GM23338 (cell line): ENCODE measurements at regions not wholly inside any gene's neighbourhood (a gene's known extent, or its start where the extent isn't known, plus 50 kb on each side); places are given as distances from the start of the nearest gene placed in this dataset.

Experiments used
- ATAC-seq: fragments of 200-7000 bp; cut with Tn5 transposase; 3 replicates; pipeline ENCODE4 v1.9.1; 2020
- DNase-seq: peaks from one replicate; pipeline ENCODE4 v3.0.0-alpha.2; 2015; ENCODE audit warnings: low spot score
- H2AFZ ChIP-seq: fragments of 200-600 bp; sonication (generic); 2 replicates; pipeline ENCODE4 v1.8.0; 2016; ENCODE audit warnings: antibody characterized with exemption, mild to moderate bottlenecking, moderate library complexity
- H3F3A ChIP-seq: fragments of 200-600 bp; sonication (generic); replicated peaks from 2 replicates; pipeline ENCODE4 v1.8.0; 2017; ENCODE audit warnings: antibody characterized with exemption, mixed run types, low read depth
- H3K27ac ChIP-seq: fragments of 200-600 bp; sonication (generic); 2 replicates; pipeline ENCODE4 v1.6.1; 2016; ENCODE audit warnings: low read depth
- H3K27me3 ChIP-seq: fragments of 200-600 bp; sonication (generic); 2 replicates; pipeline ENCODE4 v1.8.0; 2016; ENCODE audit warnings: mild to moderate bottlenecking, mixed run types, moderate library complexity; ENCODE audit not compliant: insufficient read depth
- H3K36me3 ChIP-seq: fragments of 200-600 bp; sonication (generic); 2 replicates; pipeline ENCODE4 v1.8.0; 2016; ENCODE audit warnings: mild to moderate bottlenecking; ENCODE audit not compliant: insufficient read depth
- H3K4me1 ChIP-seq: fragments of 200-600 bp; sonication (generic); 2 replicates; pipeline ENCODE4 v1.8.0; 2016; ENCODE audit warnings: mild to moderate bottlenecking, moderate library complexity; ENCODE audit not compliant: insufficient read depth
- H3K4me2 ChIP-seq: fragments of 200-600 bp; sonication (generic); 2 replicates; pipeline ENCODE4 v1.7.1; 2017; ENCODE audit warnings: mixed run types
- H3K4me3 ChIP-seq: fragments of 200-600 bp; sonication (generic); 2 replicates; pipeline ENCODE4 v1.6.1; 2016; ENCODE audit warnings: mixed run types
- H3K79me2 ChIP-seq: fragments of 200-600 bp; sonication (generic); replicated peaks from 2 replicates; pipeline ENCODE4 v1.8.0; 2017; ENCODE audit warnings: mild to moderate bottlenecking; ENCODE audit not compliant: insufficient read depth
- H3K9me2 ChIP-seq: fragments of 200-600 bp; sonication (generic); 2 replicates; pipeline ENCODE4 v1.8.0; 2017; ENCODE audit not compliant: insufficient read depth
- H4K20me1 ChIP-seq: fragments of 200-600 bp; sonication (generic); replicated peaks from 2 replicates; pipeline ENCODE4 v1.8.0; 2017; ENCODE audit warnings: mild to moderate bottlenecking; ENCODE audit not compliant: insufficient read depth
- H3K27ac Mint-ChIP-seq: 2 replicates; pipeline ENCODE4 v1.8.0; 2020; ENCODE audit warnings: inconsistent platforms, mild to moderate bottlenecking, moderate library complexity, mixed read lengths
- H3K27me3 Mint-ChIP-seq: 3 replicates; pipeline ENCODE4 v1.8.0; 2022; ENCODE audit warnings: low read depth, mild to moderate bottlenecking, moderate library complexity, mixed read lengths, inconsistent platforms; ENCODE audit not compliant: insufficient read depth, poor library complexity
- H3K36me3 Mint-ChIP-seq: 3 replicates; pipeline ENCODE4 v1.8.0; 2021; ENCODE audit warnings: low read depth, mild to moderate bottlenecking, inconsistent platforms, moderate library complexity, mixed read lengths
- H3K4me1 Mint-ChIP-seq: 3 replicates; pipeline ENCODE4 v1.8.0; 2020; ENCODE audit warnings: mild to moderate bottlenecking, inconsistent platforms, mixed read lengths
- H3K4me3 Mint-ChIP-seq: 3 replicates; pipeline ENCODE4 v1.8.0; 2021; ENCODE audit warnings: moderate library complexity, mild to moderate bottlenecking, inconsistent platforms, mixed read lengths
- H3K9me3 Mint-ChIP-seq: 3 replicates; pipeline ENCODE4 v1.8.0; 2020; ENCODE audit warnings: moderate library complexity, mild to moderate bottlenecking, inconsistent platforms, mixed read lengths
- CREB1 ChIP-seq: fragments of 250-450 bp; sonication (Bioruptor Pico); IDR thresholded peaks from 2 replicates; pipeline ENCODE4 v1.5.0; 2020; ENCODE audit warnings: low read depth, mild to moderate bottlenecking, moderate library complexity
- EZH2 ChIP-seq: fragments of 200-600 bp; sonication (generic); IDR thresholded peaks from one replicate; pipeline ENCODE4 v1.8.0; 2017; ENCODE audit warnings: antibody characterized with exemption, mild to moderate bottlenecking, low read depth; ENCODE audit not compliant: unreplicated experiment
- EZH2phosphoT487 ChIP-seq: fragments of 200-600 bp; sonication (generic); IDR thresholded peaks from one replicate; pipeline ENCODE4 v1.8.1; 2018; ENCODE audit warnings: antibody characterized with exemption; ENCODE audit not compliant: unreplicated experiment
- JUNB ChIP-seq: IDR thresholded peaks from one replicate; pipeline ENCODE4 v1.6.1; 2016; ENCODE audit warnings: antibody characterized with exemption; ENCODE audit not compliant: unreplicated experiment
- NANOG ChIP-seq: IDR thresholded peaks from 2 replicates; pipeline ENCODE4 v1.6.1; 2016; ENCODE audit warnings: antibody characterized with exemption, borderline replicate concordance
- POLR2AphosphoS5 ChIP-seq: IDR thresholded peaks from 2 replicates; pipeline ENCODE4 v1.6.1; 2016; ENCODE audit warnings: antibody characterized with exemption, low read depth
- STAT1 ChIP-seq: IDR thresholded peaks from one replicate; pipeline ENCODE4 v1.6.1; 2016; ENCODE audit warnings: antibody characterized with exemption; ENCODE audit not compliant: unreplicated experiment
- ZNF114 ChIP-seq: fragments of 250-450 bp; sonication (Bioruptor Pico); IDR thresholded peaks from 2 replicates; pipeline ENCODE4 v1.5.0; 2020; ENCODE audit warnings: mild to moderate bottlenecking, moderate library complexity
- ZNF331 ChIP-seq: fragments of 250-450 bp; sonication (Bioruptor Pico); IDR thresholded peaks from 2 replicates; pipeline ENCODE4 v1.5.0; 2020; ENCODE audit warnings: low read depth, mild to moderate bottlenecking, moderate library complexity
- TF ChIP-seq, protein P1 (sequence below), 2 experiments: fragments of 200-600 bp in 1 of 2; sonication (generic) in 1 of 2; conservative IDR thresholded peaks; 2 replicates each; pipeline versions ENCODE4 v1.5.1 to v1.6.1; 2016 to 2017; ENCODE audit warnings: antibody characterized with exemption in 2 of 2, low read depth in 2 of 2, mild to moderate bottlenecking in 2 of 2, moderate library complexity in 1 of 2
- TF ChIP-seq, protein P2 (sequence below): IDR thresholded peaks from one replicate; pipeline ENCODE4 v1.6.1; 2018; ENCODE audit warnings: antibody characterized with exemption; ENCODE audit not compliant: unreplicated experiment
- TF ChIP-seq, protein P3 (sequence below): fragments of 250-450 bp; sonication (Bioruptor Pico); IDR thresholded peaks from 2 replicates; pipeline ENCODE4 v1.5.0; 2020; ENCODE audit warnings: mild to moderate bottlenecking, moderate library complexity
- TF ChIP-seq, protein P4 (sequence below): IDR thresholded peaks from 2 replicates; pipeline ENCODE4 v1.6.1; 2016; ENCODE audit warnings: antibody characterized with exemption

DNA sequence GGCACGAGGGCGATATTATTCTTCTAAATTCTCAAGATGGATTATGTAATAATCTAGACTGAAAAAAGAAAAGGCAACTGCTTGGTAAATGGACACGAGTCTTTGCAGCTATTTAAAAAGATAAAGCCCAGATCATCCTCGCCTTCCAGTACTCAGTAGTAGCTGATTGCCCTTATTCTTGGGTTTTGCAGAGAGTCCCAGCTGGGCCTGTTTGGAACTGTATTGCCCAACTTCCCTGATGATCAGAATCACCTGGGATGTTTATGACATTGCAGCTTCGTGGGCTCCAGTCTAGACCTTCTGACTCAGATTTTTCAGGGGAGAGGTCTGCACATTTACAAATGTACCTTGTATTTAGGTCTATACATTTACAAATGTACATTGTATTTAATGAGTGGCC is 213.5 kb downstream of the RAB11FIP4 start:
- H3K27me3 ChIP-seq = no peaks in the 10 kb centered on the region
- no peaks in the 10 kb centered on the region for H4K20me1 ChIP-seq
- H3K36me3 ChIP-seq = no peaks in the 10 kb centered on the region
- no peak overlapping the region for H3K4me3 ChIP-seq
- Mint-ChIP-seq H3K36me3 (no peaks in the 10 kb centered on the region), H3K9me3 (no peaks in the 10 kb centered on the region; the same call in 2 of the 3 replicates), H3K4me1 (peaks cover 6% of the 10 kb centered on the region; the same call in 2 of the 3 replicates), H3K4me3 (no peak overlapping the region), H3K27me3 (no peaks in the 10 kb centered on the region), H3K27ac (no peak overlapping the region)
- H3K4me1 ChIP-seq = 0 out of 2 replicates have a peak, but pooled peaks cover 3% of the 10 kb centered on the region
- H3F3A ChIP-seq = no peaks in the 10 kb centered on the region
- no peak for DNase-seq
- no peak overlapping the region for H2AFZ ChIP-seq
- H3K9me2 ChIP-seq = peaks cover 7% of the 10 kb centered on the region; the same call in 1 of the 2 replicates
- TF ChIP-seq CREB1 (CRISPR knock-in tag) = no peak
- TF ChIP-seq EZH2phosphoT487 = no peak
- no peak for TF ChIP-seq ZNF331
- no peak for TF ChIP-seq NANOG
- TF ChIP-seq, protein P1, sequence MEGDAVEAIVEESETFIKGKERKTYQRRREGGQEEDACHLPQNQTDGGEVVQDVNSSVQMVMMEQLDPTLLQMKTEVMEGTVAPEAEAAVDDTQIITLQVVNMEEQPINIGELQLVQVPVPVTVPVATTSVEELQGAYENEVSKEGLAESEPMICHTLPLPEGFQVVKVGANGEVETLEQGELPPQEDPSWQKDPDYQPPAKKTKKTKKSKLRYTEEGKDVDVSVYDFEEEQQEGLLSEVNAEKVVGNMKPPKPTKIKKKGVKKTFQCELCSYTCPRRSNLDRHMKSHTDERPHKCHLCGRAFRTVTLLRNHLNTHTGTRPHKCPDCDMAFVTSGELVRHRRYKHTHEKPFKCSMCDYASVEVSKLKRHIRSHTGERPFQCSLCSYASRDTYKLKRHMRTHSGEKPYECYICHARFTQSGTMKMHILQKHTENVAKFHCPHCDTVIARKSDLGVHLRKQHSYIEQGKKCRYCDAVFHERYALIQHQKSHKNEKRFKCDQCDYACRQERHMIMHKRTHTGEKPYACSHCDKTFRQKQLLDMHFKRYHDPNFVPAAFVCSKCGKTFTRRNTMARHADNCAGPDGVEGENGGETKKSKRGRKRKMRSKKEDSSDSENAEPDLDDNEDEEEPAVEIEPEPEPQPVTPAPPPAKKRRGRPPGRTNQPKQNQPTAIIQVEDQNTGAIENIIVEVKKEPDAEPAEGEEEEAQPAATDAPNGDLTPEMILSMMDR (conservative IDR thresholded peaks at IDR 0.05; ENCODE audit: low read depth in 2 of 2) = no peak
- TF ChIP-seq, protein P2, sequence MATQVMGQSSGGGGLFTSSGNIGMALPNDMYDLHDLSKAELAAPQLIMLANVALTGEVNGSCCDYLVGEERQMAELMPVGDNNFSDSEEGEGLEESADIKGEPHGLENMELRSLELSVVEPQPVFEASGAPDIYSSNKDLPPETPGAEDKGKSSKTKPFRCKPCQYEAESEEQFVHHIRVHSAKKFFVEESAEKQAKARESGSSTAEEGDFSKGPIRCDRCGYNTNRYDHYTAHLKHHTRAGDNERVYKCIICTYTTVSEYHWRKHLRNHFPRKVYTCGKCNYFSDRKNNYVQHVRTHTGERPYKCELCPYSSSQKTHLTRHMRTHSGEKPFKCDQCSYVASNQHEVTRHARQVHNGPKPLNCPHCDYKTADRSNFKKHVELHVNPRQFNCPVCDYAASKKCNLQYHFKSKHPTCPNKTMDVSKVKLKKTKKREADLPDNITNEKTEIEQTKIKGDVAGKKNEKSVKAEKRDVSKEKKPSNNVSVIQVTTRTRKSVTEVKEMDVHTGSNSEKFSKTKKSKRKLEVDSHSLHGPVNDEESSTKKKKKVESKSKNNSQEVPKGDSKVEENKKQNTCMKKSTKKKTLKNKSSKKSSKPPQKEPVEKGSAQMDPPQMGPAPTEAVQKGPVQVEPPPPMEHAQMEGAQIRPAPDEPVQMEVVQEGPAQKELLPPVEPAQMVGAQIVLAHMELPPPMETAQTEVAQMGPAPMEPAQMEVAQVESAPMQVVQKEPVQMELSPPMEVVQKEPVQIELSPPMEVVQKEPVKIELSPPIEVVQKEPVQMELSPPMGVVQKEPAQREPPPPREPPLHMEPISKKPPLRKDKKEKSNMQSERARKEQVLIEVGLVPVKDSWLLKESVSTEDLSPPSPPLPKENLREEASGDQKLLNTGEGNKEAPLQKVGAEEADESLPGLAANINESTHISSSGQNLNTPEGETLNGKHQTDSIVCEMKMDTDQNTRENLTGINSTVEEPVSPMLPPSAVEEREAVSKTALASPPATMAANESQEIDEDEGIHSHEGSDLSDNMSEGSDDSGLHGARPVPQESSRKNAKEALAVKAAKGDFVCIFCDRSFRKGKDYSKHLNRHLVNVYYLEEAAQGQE = no peak
- TF ChIP-seq, protein P3, sequence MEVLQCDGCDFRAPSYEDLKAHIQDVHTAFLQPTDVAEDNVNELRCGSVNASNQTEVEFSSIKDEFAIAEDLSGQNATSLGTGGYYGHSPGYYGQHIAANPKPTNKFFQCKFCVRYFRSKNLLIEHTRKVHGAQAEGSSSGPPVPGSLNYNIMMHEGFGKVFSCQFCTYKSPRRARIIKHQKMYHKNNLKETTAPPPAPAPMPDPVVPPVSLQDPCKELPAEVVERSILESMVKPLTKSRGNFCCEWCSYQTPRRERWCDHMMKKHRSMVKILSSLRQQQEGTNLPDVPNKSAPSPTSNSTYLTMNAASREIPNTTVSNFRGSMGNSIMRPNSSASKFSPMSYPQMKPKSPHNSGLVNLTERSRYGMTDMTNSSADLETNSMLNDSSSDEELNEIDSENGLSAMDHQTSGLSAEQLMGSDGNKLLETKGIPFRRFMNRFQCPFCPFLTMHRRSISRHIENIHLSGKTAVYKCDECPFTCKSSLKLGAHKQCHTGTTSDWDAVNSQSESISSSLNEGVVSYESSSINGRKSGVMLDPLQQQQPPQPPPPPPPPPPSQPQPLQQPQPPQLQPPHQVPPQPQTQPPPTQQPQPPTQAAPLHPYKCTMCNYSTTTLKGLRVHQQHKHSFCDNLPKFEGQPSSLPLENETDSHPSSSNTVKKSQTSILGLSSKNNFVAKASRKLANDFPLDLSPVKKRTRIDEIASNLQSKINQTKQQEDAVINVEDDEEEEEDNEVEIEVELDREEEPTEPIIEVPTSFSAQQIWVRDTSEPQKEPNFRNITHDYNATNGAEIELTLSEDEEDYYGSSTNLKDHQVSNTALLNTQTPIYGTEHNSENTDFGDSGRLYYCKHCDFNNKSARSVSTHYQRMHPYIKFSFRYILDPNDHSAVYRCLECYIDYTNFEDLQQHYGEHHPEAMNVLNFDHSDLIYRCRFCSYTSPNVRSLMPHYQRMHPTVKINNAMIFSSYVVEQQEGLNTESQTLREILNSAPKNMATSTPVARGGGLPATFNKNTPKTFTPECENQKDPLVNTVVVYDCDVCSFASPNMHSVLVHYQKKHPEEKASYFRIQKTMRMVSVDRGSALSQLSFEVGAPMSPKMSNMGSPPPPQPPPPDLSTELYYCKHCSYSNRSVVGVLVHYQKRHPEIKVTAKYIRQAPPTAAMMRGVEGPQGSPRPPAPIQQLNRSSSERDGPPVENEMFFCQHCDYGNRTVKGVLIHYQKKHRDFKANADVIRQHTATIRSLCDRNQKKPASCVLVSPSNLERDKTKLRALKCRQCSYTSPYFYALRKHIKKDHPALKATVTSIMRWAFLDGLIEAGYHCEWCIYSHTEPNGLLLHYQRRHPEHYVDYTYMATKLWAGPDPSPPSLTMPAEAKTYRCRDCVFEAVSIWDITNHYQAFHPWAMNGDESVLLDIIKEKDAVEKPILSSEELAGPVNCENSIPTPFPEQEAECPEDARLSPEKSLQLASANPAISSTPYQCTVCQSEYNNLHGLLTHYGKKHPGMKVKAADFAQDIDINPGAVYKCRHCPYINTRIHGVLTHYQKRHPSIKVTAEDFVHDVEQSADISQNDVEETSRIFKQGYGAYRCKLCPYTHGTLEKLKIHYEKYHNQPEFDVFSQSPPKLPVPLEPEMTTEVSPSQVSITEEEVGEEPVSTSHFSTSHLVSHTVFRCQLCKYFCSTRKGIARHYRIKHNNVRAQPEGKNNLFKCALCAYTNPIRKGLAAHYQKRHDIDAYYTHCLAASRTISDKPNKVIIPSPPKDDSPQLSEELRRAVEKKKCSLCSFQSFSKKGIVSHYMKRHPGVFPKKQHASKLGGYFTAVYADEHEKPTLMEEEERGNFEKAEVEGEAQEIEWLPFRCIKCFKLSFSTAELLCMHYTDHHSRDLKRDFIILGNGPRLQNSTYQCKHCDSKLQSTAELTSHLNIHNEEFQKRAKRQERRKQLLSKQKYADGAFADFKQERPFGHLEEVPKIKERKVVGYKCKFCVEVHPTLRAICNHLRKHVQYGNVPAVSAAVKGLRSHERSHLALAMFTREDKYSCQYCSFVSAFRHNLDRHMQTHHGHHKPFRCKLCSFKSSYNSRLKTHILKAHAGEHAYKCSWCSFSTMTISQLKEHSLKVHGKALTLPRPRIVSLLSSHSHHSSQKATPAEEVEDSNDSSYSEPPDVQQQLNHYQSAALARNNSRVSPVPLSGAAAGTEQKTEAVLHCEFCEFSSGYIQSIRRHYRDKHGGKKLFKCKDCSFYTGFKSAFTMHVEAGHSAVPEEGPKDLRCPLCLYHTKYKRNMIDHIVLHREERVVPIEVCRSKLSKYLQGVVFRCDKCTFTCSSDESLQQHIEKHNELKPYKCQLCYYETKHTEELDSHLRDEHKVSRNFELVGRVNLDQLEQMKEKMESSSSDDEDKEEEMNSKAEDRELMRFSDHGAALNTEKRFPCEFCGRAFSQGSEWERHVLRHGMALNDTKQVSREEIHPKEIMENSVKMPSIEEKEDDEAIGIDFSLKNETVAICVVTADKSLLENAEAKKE (CRISPR knock-in tag) = no peak
- no peak for TF ChIP-seq ZNF114 (CRISPR knock-in tag)
- TF ChIP-seq, protein P4, sequence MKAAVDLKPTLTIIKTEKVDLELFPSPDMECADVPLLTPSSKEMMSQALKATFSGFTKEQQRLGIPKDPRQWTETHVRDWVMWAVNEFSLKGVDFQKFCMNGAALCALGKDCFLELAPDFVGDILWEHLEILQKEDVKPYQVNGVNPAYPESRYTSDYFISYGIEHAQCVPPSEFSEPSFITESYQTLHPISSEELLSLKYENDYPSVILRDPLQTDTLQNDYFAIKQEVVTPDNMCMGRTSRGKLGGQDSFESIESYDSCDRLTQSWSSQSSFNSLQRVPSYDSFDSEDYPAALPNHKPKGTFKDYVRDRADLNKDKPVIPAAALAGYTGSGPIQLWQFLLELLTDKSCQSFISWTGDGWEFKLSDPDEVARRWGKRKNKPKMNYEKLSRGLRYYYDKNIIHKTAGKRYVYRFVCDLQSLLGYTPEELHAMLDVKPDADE = no peak
- TF ChIP-seq POLR2AphosphoS5 = no peak
- no peak for TF ChIP-seq STAT1
- TF ChIP-seq EZH2 = no peak
- no peak for TF ChIP-seq JUNB
- no peak for ATAC-seq
- no peak overlapping the region for H3K27ac ChIP-seq
- no peak overlapping the region for H3K4me2 ChIP-seq
- H3K79me2 ChIP-seq = no peaks in the 10 kb centered on the region
